ENCODE measurements at regions not wholly inside any gene's neighbourhood (a gene's known extent, or its start where the extent isn't known, plus 50 kb on each side); places are given as distances from the start of the nearest gene placed in this dataset.

- Histone ChIP-seq H3K9me3 (ENCODE audit: insufficient read depth, low read length) (no peaks in the 10 kb centered on the region), H3K79me2 (ENCODE audit: insufficient read depth, low read length) (no peaks in the 10 kb centered on the region), H3K9ac (ENCODE audit: low read length) (no peak overlapping the region), H3K27me3 (ENCODE audit: low read length) (no peaks in the 10 kb centered on the region), H3K9me2 (replicated peaks; ENCODE audit: insufficient read depth, low read length) (no peaks in the 10 kb centered on the region), H4K20me1 (ENCODE audit: low read depth, low read length) (no peaks in the 10 kb centered on the region), H3K4me3 (ENCODE audit: insufficient read depth, low read length, poor library complexity, severe bottlenecking) (no peak overlapping the region), H3K4me2 (ENCODE audit: low read depth, low read length, poor library complexity, severe bottlenecking) (no peak overlapping the region), H3F3A (ENCODE audit: insufficient read depth) (no peaks in the 10 kb centered on the region), H3K36me3 (ENCODE audit: low read length) (no peaks in the 10 kb centered on the region), H2AFZ (ENCODE audit: low read depth, low read length, severe bottlenecking) (no peak overlapping the region), H3K27ac (ENCODE audit: low read depth, low read length) (no peak overlapping the region)
- TF ChIP-seq CTCF (IDR thresholded peaks at IDR 0.05; ENCODE audit: insufficient read depth, low read length, poor library complexity, severe bottlenecking) (no peak), EZH2phosphoT487 (conservative IDR thresholded peaks at IDR 0.05; ENCODE audit: low read length) (no peak)
Observed at GRCh38 chr1:73910466-73910865, 287.5 kb downstream of the LRRIQ3 start.

- TF ChIP-seq CTCF (IDR thresholded peaks at IDR 0.05; ENCODE audit: insufficient read depth, low read length, poor library complexity, severe bottlenecking) = no peak
- TF ChIP-seq EZH2phosphoT487 (conservative IDR thresholded peaks at IDR 0.05; ENCODE audit: low read length) = no peak
- Histone ChIP-seq H3K9ac (ENCODE audit: low read length) (no peak overlapping the region), H3K9me3 (ENCODE audit: insufficient read depth, low read length) (no peaks in the 10 kb centered on the region), H3K4me2 (ENCODE audit: low read depth, low read length, poor library complexity, severe bottlenecking) (no peak overlapping the region), H2AFZ (ENCODE audit: low read depth, low read length, severe bottlenecking) (no peak overlapping the region), H3K27me3 (ENCODE audit: low read length) (no peaks in the 10 kb centered on the region), H3K27ac (ENCODE audit: low read depth, low read length) (no peak overlapping the region), H3K4me3 (ENCODE audit: insufficient read depth, low read length, poor library complexity, severe bottlenecking) (no peak overlapping the region), H3K79me2 (ENCODE audit: insufficient read depth, low read length) (no peaks in the 10 kb centered on the region), H3K9me2 (replicated peaks; ENCODE audit: insufficient read depth, low read length) (no peaks in the 10 kb centered on the region), H4K20me1 (ENCODE audit: low read depth, low read length) (no peaks in the 10 kb centered on the region), H3F3A (ENCODE audit: insufficient read depth) (no peaks in the 10 kb centered on the region), H3K36me3 (ENCODE audit: low read length) (no peaks in the 10 kb centered on the region)
Observed at GRCh38 chr1:73910062-73910461, 287.9 kb downstream of the LRRIQ3 start.

GRCh38 chr1:73909043-73909562 is 288.9 kb downstream of the LRRIQ3 start:
- Histone ChIP-seq H3K27me3 (ENCODE audit: low read length) (no peaks in the 10 kb centered on the region), H4K20me1 (ENCODE audit: low read depth, low read length) (no peaks in the 10 kb centered on the region), H3K4me2 (ENCODE audit: low read depth, low read length, poor library complexity, severe bottlenecking) (no peak overlapping the region), H3K36me3 (ENCODE audit: low read length) (no peaks in the 10 kb centered on the region), H3K4me3 (ENCODE audit: insufficient read depth, low read length, poor library complexity, severe bottlenecking) (no peak overlapping the region), H3F3A (ENCODE audit: insufficient read depth) (no peaks in the 10 kb centered on the region), H3K27ac (ENCODE audit: low read depth, low read length) (no peak overlapping the region), H3K9me2 (replicated peaks; ENCODE audit: insufficient read depth, low read length) (no peaks in the 10 kb centered on the region), H3K79me2 (ENCODE audit: insufficient read depth, low read length) (no peaks in the 10 kb centered on the region), H2AFZ (ENCODE audit: low read depth, low read length, severe bottlenecking) (no peak overlapping the region), H3K9me3 (ENCODE audit: insufficient read depth, low read length) (no peaks in the 10 kb centered on the region), H3K9ac (ENCODE audit: low read length) (no peak overlapping the region)
- TF ChIP-seq CTCF (IDR thresholded peaks at IDR 0.05; ENCODE audit: insufficient read depth, low read length, poor library complexity, severe bottlenecking) (no peak), EZH2phosphoT487 (conservative IDR thresholded peaks at IDR 0.05; ENCODE audit: low read length) (no peak)
